Pancreas (tissue), 10 donors: ENCODE measurements at regions not wholly inside any gene's neighbourhood (a gene's known extent, or its start where the extent isn't known, plus 50 kb on each side); places are given as distances from the start of the nearest gene placed in this dataset.

Source experiments
- ATAC-seq, 4 donors: fragments of 200-7000 bp; cut with Tn5 transposase; one replicate each; pipeline versions ENCODE4 v1.8.0 to v1.9.1; 2020; ENCODE audit warnings: mild to moderate bottlenecking in 4 of 4, moderate library complexity in 4 of 4
- DNase-seq, 6 donors: peaks; one replicate each; pipeline ENCODE4 v3.0.0-alpha.2; 2020
- FAIRE-seq: peaks from 2 replicates; lab custom pipeline; 2012; peaks lifted over from hg19 to GRCh38; lab: Jason Lieb, UNC
- H3K27ac ChIP-seq, 4 donors: fragments of 200-600 bp; sonication (generic); 1 replicate in 3 of 4; 2 replicates in 1 of 4; pipeline versions ENCODE4 v1.5.0 to v1.8.0; 2020
- H3K27me3 ChIP-seq, 4 donors: fragments of 200-600 bp; one replicate each; pipeline ENCODE4 v1.8.0; 2021
- H3K36me3 ChIP-seq, 3 donors: fragments of 200-600 bp; sonication (generic) in 1 of 3; one replicate each; pipeline versions ENCODE4 v1.5.0 to v1.8.0; 2020 to 2021
- H3K4me1 ChIP-seq, 3 donors: fragments of 200-600 bp; one replicate each; pipeline ENCODE4 v1.8.0; 2021
- H3K4me3 ChIP-seq, 4 donors: fragments of 200-600 bp; sonication (generic) in 2 of 4; one replicate each; pipeline versions ENCODE4 v1.5.0 to v1.8.0; 2020 to 2021
- H3K9me3 ChIP-seq, 4 donors: fragments of 200-600 bp; one replicate each; pipeline ENCODE4 v1.8.0; 2021
- whole genome bisulfite sequencing, 2 donors: extraction: QIAGEN DNeasy Blood & Tissue Kit; methylation state at CpG; one replicate each; pipeline ENCODE4 v1.1.7; 2013; 5-methylcytosine and 5-hydroxymethylcytosine counted together
- intact Hi-C, 3 donors: fragments of 100-400 bp; cut with DNase I; formaldehyde crosslinking; loops; one replicate each; pipeline versions ENCODE4 v1.11.1 to v1.14.2; 2022
- TF ChIP-seq, protein P1 (sequence below), 4 donors: fragments of 200-600 bp; sonication (generic) in 3 of 4; IDR thresholded peaks; one replicate each; pipeline versions ENCODE4 v1.5.0 to v1.8.0; 2021; ENCODE audit warnings: antibody characterized with exemption in 4 of 4
- donor health status: healthy with polysubstance abuse.
- donor health status: DM: no; HTN: no; CAD: no; lungs with moderate emphysema.
- donor health status: DM: no; HTN: no; CAD: no.
- donor health status: control.
- donor health status: control.
- donor health status: Bipolar disorder and iron deficiency.
- donor health status: DM: yes; HTN: yes; CAD: no.
- donor health status: DM: no; HTN: no; CAD: no.
- donor health status: DM: no; HTN: no; CAD: no.
- donor health status: DM: yes; HTN: yes; CAD: no.

DNA sequence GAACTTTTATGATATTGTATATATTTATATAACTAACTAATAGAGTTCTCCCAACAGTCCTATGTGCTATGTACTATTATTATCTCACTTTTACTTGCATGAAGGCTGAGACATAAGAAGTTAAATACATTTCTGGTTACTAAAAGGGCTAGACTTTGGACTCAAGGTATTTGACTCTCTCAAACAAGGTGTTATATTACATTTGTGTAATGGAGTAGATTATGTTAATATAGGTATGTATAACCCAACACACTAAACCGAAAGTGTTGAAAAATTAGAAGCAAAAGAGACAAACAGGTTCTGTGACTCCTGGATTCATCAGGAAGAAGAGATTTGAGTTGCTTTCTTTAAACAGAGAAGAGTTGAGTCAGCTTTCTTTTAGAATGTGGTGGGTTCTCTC is 733.6 kb upstream of the ZEB2 start:
- Histone ChIP-seq H3K27me3 (no peaks in the 10 kb centered on the region), H3K27ac (no peak overlapping the region), H3K4me3 (no peak overlapping the region), H3K9me3 (no peaks in the 10 kb centered on the region), H3K36me3 (no peaks in the 10 kb centered on the region), H3K4me1 (peaks cover 0 to 9% (median 0%) of the 10 kb centered on the region in 3 donors)
- FAIRE-seq (no peak), DNase-seq (no peak), ATAC-seq (peak; percentile 75 to 86 (median 86))
- TF ChIP-seq, protein P1, sequence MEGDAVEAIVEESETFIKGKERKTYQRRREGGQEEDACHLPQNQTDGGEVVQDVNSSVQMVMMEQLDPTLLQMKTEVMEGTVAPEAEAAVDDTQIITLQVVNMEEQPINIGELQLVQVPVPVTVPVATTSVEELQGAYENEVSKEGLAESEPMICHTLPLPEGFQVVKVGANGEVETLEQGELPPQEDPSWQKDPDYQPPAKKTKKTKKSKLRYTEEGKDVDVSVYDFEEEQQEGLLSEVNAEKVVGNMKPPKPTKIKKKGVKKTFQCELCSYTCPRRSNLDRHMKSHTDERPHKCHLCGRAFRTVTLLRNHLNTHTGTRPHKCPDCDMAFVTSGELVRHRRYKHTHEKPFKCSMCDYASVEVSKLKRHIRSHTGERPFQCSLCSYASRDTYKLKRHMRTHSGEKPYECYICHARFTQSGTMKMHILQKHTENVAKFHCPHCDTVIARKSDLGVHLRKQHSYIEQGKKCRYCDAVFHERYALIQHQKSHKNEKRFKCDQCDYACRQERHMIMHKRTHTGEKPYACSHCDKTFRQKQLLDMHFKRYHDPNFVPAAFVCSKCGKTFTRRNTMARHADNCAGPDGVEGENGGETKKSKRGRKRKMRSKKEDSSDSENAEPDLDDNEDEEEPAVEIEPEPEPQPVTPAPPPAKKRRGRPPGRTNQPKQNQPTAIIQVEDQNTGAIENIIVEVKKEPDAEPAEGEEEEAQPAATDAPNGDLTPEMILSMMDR (IDR thresholded peaks at IDR 0.05): no peak
- WGBS, 2 donors: 15 to 17% methylated on average over 1 of the region's 1 CpG
- intact Hi-C loops: no loop called here

DNA sequence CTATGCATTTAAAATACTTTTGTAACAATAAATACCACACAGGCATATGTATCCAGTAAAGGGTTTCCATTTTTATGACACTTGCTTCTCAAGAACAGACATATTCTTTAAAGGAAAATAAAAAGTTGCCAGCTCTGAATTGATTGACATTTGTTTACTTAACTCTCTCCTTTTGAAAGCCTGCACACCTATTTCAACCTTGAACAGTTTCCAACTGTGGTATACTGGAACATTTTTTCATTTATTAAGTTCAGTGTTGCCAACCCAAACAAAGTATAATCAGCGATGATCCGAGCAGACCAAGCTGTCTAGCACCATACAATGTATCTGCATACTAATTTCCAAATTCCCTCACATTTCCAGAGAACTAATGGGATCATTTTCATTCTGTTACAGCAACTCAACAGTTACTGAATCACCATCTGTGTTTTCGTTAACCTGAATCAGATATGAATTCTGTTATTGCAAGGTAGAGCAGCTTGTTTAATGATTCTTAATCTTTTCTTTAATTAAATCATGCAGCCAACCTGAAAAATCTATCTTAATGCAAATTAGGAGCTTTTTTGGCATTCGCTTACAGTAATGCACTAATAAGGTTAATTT is 725.5 kb upstream of the ZEB2 start:
- Histone ChIP-seq H3K4me1 (peaks cover 13 to 30% (median 29%) of the 10 kb centered on the region in 3 donors), H3K9me3 (no peaks in the 10 kb centered on the region), H3K36me3 (no peaks in the 10 kb centered on the region), H3K27me3 (no peaks in the 10 kb centered on the region), H3K27ac (no peak overlapping the region), H3K4me3 (no peak overlapping the region)
- intact Hi-C loops: no loop called here
- 15 to 24% methylated on average over 4 of the region's 4 CpGs for WGBS, 2 donors
- FAIRE-seq: no peak
- TF ChIP-seq, protein P1 (IDR thresholded peaks at IDR 0.05): no peak
- ATAC-seq: peak; percentile 79 to 93 (median 90)
- peak in 1 of 6 donors; percentile 18 for DNase-seq

DNA sequence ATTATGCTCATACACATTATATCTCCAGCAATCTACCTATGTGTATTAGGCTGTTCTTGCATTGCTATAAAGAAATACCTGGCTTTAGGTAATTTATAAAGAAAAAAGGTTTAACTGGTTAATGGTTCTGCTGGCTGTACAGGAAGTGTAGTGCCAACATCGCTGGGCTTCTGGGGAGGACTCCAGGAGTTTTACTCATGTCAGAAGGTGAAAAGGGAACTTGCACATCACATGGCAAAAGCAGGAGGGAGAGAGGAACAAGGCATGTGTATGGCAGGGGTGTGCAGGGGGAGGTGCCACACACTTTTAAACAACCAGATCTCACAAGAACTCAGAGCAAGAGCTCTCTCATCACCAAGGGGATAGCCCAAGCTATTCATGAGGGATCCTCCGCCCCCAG is 715.4 kb upstream of the ZEB2 start:
- DNase-seq (no peak), ATAC-seq (no peak), FAIRE-seq (no peak)
- TF ChIP-seq, protein P1 (IDR thresholded peaks at IDR 0.05): no peak
- intact Hi-C loops: no loop called here
- Histone ChIP-seq H3K4me1 (no peaks in the 10 kb centered on the region), H3K27ac (no peak overlapping the region), H3K27me3 (no peaks in the 10 kb centered on the region), H3K36me3 (no peaks in the 10 kb centered on the region), H3K4me3 (no peak overlapping the region), H3K9me3 (no peaks in the 10 kb centered on the region)
- 94 to 96% methylated on average over 2 of the region's 2 CpGs for WGBS, 2 donors

DNA sequence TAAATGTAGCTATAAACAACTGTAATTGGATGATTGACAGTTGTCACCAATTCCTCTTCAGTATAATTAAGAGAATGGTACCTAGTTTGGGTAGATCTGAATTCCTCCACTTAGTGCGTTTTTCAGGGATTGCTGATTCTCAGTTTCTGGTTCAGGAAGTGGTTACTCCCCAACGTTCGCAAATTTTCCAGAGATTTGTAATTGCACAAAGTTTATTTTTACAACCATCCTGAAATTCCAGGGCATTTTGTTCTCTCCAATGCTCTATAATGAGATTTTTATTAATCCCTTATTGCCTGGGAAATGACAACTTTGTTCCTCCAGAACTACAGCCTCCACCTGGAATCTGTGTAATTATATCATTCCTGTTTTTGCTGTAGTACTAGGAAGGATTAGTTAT is 710.6 kb upstream of the ZEB2 start:
- FAIRE-seq (no peak), ATAC-seq (no peak), DNase-seq (no peak)
- no peaks in the 10 kb centered on the region for H3K4me1 ChIP-seq
- WGBS, 2 donors: 85 to 93% methylated on average over 3 of the region's 3 CpGs
- TF ChIP-seq, protein P1 (IDR thresholded peaks at IDR 0.05): no peak
- no peaks in the 10 kb centered on the region for H3K9me3 ChIP-seq
- no peak overlapping the region for H3K27ac ChIP-seq
- H3K27me3 ChIP-seq: no peaks in the 10 kb centered on the region
- no peaks in the 10 kb centered on the region for H3K36me3 ChIP-seq
- intact Hi-C loops: no loop called here
- no peak overlapping the region for H3K4me3 ChIP-seq

DNA sequence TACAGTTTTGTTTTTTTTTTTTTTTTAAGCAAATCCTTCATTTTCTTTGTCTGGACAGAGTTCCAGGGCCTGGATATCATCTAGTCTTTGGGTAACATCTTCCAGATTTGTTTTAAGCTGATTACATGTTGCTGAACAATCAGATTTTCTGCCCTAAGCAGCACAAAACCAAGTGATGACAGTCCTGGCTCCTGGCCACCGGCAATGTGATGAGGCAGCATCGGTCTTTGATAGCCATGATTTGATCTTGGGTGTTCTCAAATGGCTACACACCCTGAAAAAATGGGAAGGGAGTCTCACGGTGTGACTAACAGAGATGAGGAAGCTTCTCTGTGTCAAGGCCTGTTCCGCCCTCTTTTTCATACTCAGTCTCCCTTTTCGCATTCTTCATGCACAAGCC is 708.6 kb upstream of the ZEB2 start:
- ATAC-seq: no peak
- Histone ChIP-seq H3K4me1 (no peaks in the 10 kb centered on the region), H3K9me3 (no peaks in the 10 kb centered on the region), H3K36me3 (no peaks in the 10 kb centered on the region), H3K4me3 (no peak overlapping the region), H3K27ac (no peak overlapping the region), H3K27me3 (no peaks in the 10 kb centered on the region)
- FAIRE-seq: no peak
- no peak for DNase-seq
- TF ChIP-seq, protein P1 (IDR thresholded peaks at IDR 0.05): no peak
- intact Hi-C loops: no loop called here
- WGBS, 2 donors: 91% methylated on average over 5 of the region's 5 CpGs
